VCaP (cell line): ENCODE measurements at regions not wholly inside any gene's neighbourhood (a gene's known extent, or its start where the extent isn't known, plus 50 kb on each side); places are given as distances from the start of the nearest gene placed in this dataset.

Experiments
- H3K27ac ChIP-seq: fragments of 450-650 bp; 2 replicates; pipeline ENCODE4 v1.5.1; 2017
- CTCF ChIP-seq: fragments of 450-650 bp; conservative IDR thresholded peaks from 2 replicates; pipeline ENCODE4 v1.5.1; 2017; ENCODE audit warnings: mild to moderate bottlenecking, moderate library complexity

DNA sequence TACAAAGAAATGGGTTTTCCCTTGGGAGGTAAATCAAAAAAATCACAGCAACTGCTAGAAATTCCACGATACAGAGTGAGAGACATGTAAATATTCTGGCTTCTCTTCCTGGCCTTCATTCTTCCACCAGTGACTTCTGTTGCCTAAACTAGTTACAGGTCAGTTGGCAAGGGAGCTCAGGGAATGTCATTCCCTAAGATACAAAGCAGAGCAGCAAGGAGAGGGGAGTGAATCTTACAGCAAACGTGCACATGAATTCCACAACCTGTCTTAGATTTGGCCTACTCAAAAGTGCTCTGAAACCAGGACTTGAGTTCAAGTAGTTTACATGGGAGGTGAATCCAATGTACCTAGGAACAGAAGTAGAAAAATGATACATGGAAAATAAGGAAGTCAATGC lies 445.3 kb upstream of the LRRC7 start:
- no peak overlapping the region for H3K27ac ChIP-seq
- TF ChIP-seq CTCF, result no peak

- H3K27ac ChIP-seq, result no peak overlapping the region
- TF ChIP-seq CTCF, result no peak
These were observed 444.2 kb upstream of the LRRC7 start for GRCh38 chr1:69123486-69123885.

- H3K27ac ChIP-seq, result no peak overlapping the region
- TF ChIP-seq CTCF, result no peak
These were observed 440.9 kb upstream of the LRRC7 start for GRCh38 chr1:69126796-69127195.

DNA sequence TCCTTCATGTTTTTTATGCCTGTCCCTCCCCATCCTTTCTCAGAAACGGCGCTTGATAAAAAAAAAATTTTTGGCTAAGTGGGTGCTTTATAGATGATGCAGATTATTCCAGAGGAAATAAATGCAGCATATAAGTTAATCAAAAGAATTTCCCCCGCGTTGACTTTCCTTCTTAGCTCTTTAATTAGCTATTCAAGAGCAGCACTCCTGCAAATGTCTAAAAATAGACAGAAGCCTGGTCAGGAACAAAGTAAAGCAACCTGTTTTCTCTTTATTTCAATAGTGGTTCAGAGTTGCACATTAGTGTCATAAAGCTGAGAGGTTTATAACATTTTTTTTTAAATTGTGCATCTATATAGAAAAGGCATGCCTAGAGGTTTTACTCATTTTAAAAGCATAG lies 439.5 kb upstream of the LRRC7 start:
- H3K27ac ChIP-seq, result no peak overlapping the region
- no peak for TF ChIP-seq CTCF

GRCh38 chr1:69129538-69129937 lies 438.2 kb upstream of the LRRC7 start:
- TF ChIP-seq CTCF, result no peak

DNA sequence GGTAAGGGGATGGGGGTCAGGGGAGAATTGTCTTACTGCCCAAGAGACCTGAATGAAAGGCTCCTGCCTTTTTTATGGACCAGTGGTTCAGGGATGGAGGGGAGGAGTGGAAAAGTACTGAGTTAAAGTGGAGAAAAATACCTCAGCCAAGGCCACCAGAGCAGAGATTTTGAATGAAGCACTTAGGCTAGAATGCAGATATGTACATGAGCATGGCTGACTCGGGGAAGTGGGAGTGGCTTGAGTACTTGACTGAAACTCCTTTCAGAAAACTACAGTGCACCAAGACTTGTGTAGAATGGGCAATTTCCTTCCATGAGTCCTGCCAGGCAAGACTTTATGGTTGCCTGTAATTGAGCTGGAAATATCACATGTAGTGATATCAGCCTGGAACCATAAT lies 429.6 kb upstream of the LRRC7 start:
- no peak overlapping the region for H3K27ac ChIP-seq
- no peak for TF ChIP-seq CTCF

More at GRCh38 chr1:69129538-69129937, 438.2 kb upstream of the LRRC7 start:
- H3K27ac ChIP-seq, result no peak overlapping the region

DNA sequence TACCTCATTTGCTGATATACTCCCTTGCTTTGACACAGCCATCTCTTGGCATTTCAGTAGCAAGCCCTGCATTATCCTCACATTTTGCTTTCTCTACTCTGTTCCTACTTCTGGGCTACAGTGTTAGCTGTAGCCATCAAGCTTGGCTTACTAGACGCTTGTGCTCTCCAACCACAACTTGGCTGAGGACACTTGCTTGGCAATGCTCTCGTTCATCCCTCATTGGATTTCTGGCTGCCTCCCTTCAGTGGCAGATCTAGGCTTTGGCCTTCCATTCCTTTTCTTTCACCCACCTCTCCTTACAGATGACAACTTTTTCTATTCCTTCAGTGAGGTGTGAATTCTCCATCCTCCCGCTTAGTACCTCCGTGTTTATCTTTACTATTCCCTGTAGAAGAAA lies 428.7 kb upstream of the LRRC7 start:
- no peak overlapping the region for H3K27ac ChIP-seq
- no peak for TF ChIP-seq CTCF

GRCh38 chr1:69146303-69146702 lies 421.4 kb upstream of the LRRC7 start:
- no peak for TF ChIP-seq CTCF
- H3K27ac ChIP-seq, result no peak overlapping the region
